SK-N-SH treated with all-trans-retinoic acid at 6 μM for 48 hours (cell line): ENCODE measurements at regions not wholly inside any gene's neighbourhood (a gene's known extent, or its start where the extent isn't known, plus 50 kb on each side); places are given as distances from the start of the nearest gene placed in this dataset.

Source experiments
- ATAC-seq: fragments of 200-7000 bp; cut with Tn5 transposase; 3 replicates; pipeline ENCODE4 v1.9.1; 2020; ENCODE audit warnings: mild to moderate bottlenecking, moderate library complexity
- ARNTL ChIP-seq: fragments of 450-650 bp; formaldehyde crosslinking; IDR thresholded peaks from 2 replicates; pipeline ENCODE4 v1.5.0; 2020; ENCODE audit warnings: low read depth, mild to moderate bottlenecking, moderate library complexity, borderline replicate concordance
- BACH2 ChIP-seq: fragments of 250-450 bp; sonication (Bioruptor Pico); IDR thresholded peaks from 2 replicates; pipeline ENCODE4 v1.9.0; 2021; ENCODE audit warnings: mild to moderate bottlenecking, borderline replicate concordance
- CREB5 ChIP-seq: fragments of 250-450 bp; sonication (Bioruptor Pico); IDR thresholded peaks from 2 replicates; pipeline ENCODE4 v1.5.1; 2020; ENCODE audit warnings: low read depth, mild to moderate bottlenecking, moderate library complexity
- CSDC2 ChIP-seq: fragments of 250-450 bp; sonication (Bioruptor Pico); IDR thresholded peaks from 2 replicates; pipeline ENCODE4 v1.5.0; 2020; ENCODE audit warnings: mild to moderate bottlenecking, moderate library complexity
- CSRNP3 ChIP-seq: fragments of 250-450 bp; sonication (Bioruptor Pico); IDR thresholded peaks from 2 replicates; pipeline ENCODE4 v1.5.1; 2021; ENCODE audit warnings: mild to moderate bottlenecking, moderate library complexity
- ESRRG ChIP-seq: fragments of 250-450 bp; sonication (Bioruptor Pico); IDR thresholded peaks from 2 replicates; pipeline ENCODE4 v1.6.1; 2021; ENCODE audit warnings: mild to moderate bottlenecking
- GLIS3 ChIP-seq: fragments of 250-450 bp; sonication (Bioruptor Pico); IDR thresholded peaks from 2 replicates; pipeline ENCODE4 v1.5.0; 2020; ENCODE audit warnings: mild to moderate bottlenecking, moderate library complexity
- ISL1 ChIP-seq: fragments of 250-450 bp; sonication (Bioruptor Pico); IDR thresholded peaks from 2 replicates; pipeline ENCODE4 v2.1.2; 2022; ENCODE audit warnings: mild to moderate bottlenecking, moderate library complexity
- OSR1 ChIP-seq: fragments of 250-450 bp; sonication (Bioruptor Pico); IDR thresholded peaks from 2 replicates; pipeline ENCODE4 v1.8.0; 2022; ENCODE audit warnings: moderate library complexity, mild to moderate bottlenecking, inconsistent platforms
- PATZ1 ChIP-seq: fragments of 250-450 bp; sonication (Bioruptor Pico); IDR thresholded peaks from 2 replicates; pipeline ENCODE4 v1.8.0; 2020; ENCODE audit warnings: mild to moderate bottlenecking, moderate library complexity, borderline replicate concordance
- POU6F1 ChIP-seq: fragments of 250-450 bp; sonication (Bioruptor Pico); IDR thresholded peaks from 2 replicates; pipeline ENCODE4 v1.8.0; 2021; ENCODE audit warnings: low read depth, mild to moderate bottlenecking, moderate library complexity, borderline replicate concordance
- PPARA ChIP-seq: fragments of 250-450 bp; sonication (Bioruptor Pico); IDR thresholded peaks from 2 replicates; pipeline ENCODE4 v1.5.0; 2020; ENCODE audit warnings: mild to moderate bottlenecking, borderline replicate concordance
- RARB ChIP-seq: fragments of 250-450 bp; sonication (Bioruptor Pico); IDR thresholded peaks from 2 replicates; pipeline ENCODE4 v1.8.0; 2021; ENCODE audit warnings: mild to moderate bottlenecking, moderate library complexity
- SNAI2 ChIP-seq: fragments of 250-450 bp; sonication (Bioruptor Pico); IDR thresholded peaks from 2 replicates; pipeline ENCODE4 v1.5.0; 2020; ENCODE audit warnings: mild to moderate bottlenecking, moderate library complexity
- TCF4 ChIP-seq: fragments of 250-450 bp; sonication (Bioruptor Pico); IDR thresholded peaks from 2 replicates; pipeline ENCODE4 v1.8.0; 2021; ENCODE audit warnings: mild to moderate bottlenecking, moderate library complexity, borderline replicate concordance
- TOX ChIP-seq: fragments of 250-450 bp; sonication (Bioruptor Pico); IDR thresholded peaks from 2 replicates; pipeline ENCODE4 v1.8.0; 2021; ENCODE audit warnings: mild to moderate bottlenecking, moderate library complexity, borderline replicate concordance
- TSHZ2 ChIP-seq: fragments of 250-450 bp; sonication (Bioruptor Pico); IDR thresholded peaks from 2 replicates; pipeline ENCODE4 v1.5.0; 2020; ENCODE audit warnings: mild to moderate bottlenecking, moderate library complexity
- ZC3H10 ChIP-seq: fragments of 250-450 bp; sonication (Bioruptor Pico); IDR thresholded peaks from 2 replicates; pipeline ENCODE4 v1.5.1; 2021; ENCODE audit warnings: mild to moderate bottlenecking, moderate library complexity
- ZFP3 ChIP-seq: fragments of 250-450 bp; sonication (Bioruptor Pico); IDR thresholded peaks from 2 replicates; pipeline ENCODE4 v1.5.0; 2020; ENCODE audit warnings: mild to moderate bottlenecking, moderate library complexity
- ZFP30 ChIP-seq: fragments of 450-650 bp; formaldehyde crosslinking; IDR thresholded peaks from 2 replicates; pipeline ENCODE4 v1.5.0; 2022; ENCODE audit warnings: mild to moderate bottlenecking, moderate library complexity
- ZNF565 ChIP-seq: fragments of 450-650 bp; formaldehyde crosslinking; conservative IDR thresholded peaks from 2 replicates; pipeline ENCODE4 v1.5.0; 2020; ENCODE audit warnings: low read depth, mild to moderate bottlenecking, moderate library complexity
- ZNF70 ChIP-seq: fragments of 450-650 bp; formaldehyde crosslinking; IDR thresholded peaks from 2 replicates; pipeline ENCODE4 v1.5.0; 2020; ENCODE audit warnings: mild to moderate bottlenecking, moderate library complexity
- ZNF8 ChIP-seq: fragments of 450-650 bp; formaldehyde crosslinking; IDR thresholded peaks from 2 replicates; pipeline ENCODE4 v1.5.0; 2020; ENCODE audit warnings: mild to moderate bottlenecking, moderate library complexity

- TF ChIP-seq ZNF8 (CRISPR knock-in tag), result no peak
- TF ChIP-seq OSR1 (CRISPR knock-in tag), result no peak
- ATAC-seq, result no peak
Observed at GRCh38 chr1:18549906-18550305, 69.2 kb downstream of the KLHDC7A start.

- TF ChIP-seq ZNF70 (CRISPR knock-in tag) (no peak), RARB (CRISPR knock-in tag) (no peak), ZFP30 (CRISPR knock-in tag) (no peak), CREB5 (CRISPR knock-in tag) (no peak), ZNF565 (CRISPR knock-in tag) (no peak), TOX (CRISPR knock-in tag) (no peak), ZC3H10 (CRISPR knock-in tag) (no peak), CSRNP3 (no peak), ZFP3 (CRISPR knock-in tag) (no peak), ARNTL (no peak), SNAI2 (CRISPR knock-in tag) (no peak), GLIS3 (CRISPR knock-in tag) (no peak), TCF4 (no peak), ZNF8 (CRISPR knock-in tag) (no peak), CSDC2 (no peak), POU6F1 (CRISPR knock-in tag) (no peak), OSR1 (CRISPR knock-in tag) (no peak), BACH2 (CRISPR knock-in tag) (no peak), PATZ1 (CRISPR knock-in tag) (no peak), ISL1 (CRISPR knock-in tag) (no peak)
- no peak for ATAC-seq
Observed at GRCh38 chr1:18552631-18553030, 71.9 kb downstream of the KLHDC7A start.

- TF ChIP-seq ESRRG (CRISPR knock-in tag) (no peak), ZNF565 (CRISPR knock-in tag) (no peak), POU6F1 (CRISPR knock-in tag) (no peak)
- ATAC-seq, result no peak
Observed at GRCh38 chr1:18553388-18553787, 72.7 kb downstream of the KLHDC7A start.

- no peak for ATAC-seq
- TF ChIP-seq SNAI2 (CRISPR knock-in tag) (no peak), RARB (CRISPR knock-in tag) (no peak), ESRRG (CRISPR knock-in tag) (no peak), ZNF8 (CRISPR knock-in tag) (no peak), PPARA (no peak), ZFP30 (CRISPR knock-in tag) (no peak), CSDC2 (no peak), ZNF565 (CRISPR knock-in tag) (no peak), OSR1 (CRISPR knock-in tag) (no peak), TSHZ2 (CRISPR knock-in tag) (no peak), ARNTL (no peak), ZNF70 (CRISPR knock-in tag) (no peak), ZFP3 (CRISPR knock-in tag) (no peak)
Observed at GRCh38 chr1:18554099-18554498, 73.4 kb downstream of the KLHDC7A start.
